SK-N-SH (cell line): ENCODE measurements at regions not wholly inside any gene's neighbourhood (a gene's known extent, or its start where the extent isn't known, plus 50 kb on each side); places are given as distances from the start of the nearest gene placed in this dataset.

Experiments used
- CTCF ChIA-PET: fragments of 300-600, 350-600 bp; formaldehyde crosslinking; extraction: SDS; loops from one replicate; lab custom pipeline; 2021; lab: Yijun Ruan, JAX
- POLR2A ChIA-PET: fragments of 350-600 bp; sonication (Branson Sonifier 250); formaldehyde crosslinking; extraction: SDS; loops from one replicate; lab custom pipeline; 2020; ENCODE audit warnings: antibody characterized with exemption, inconsistent platforms; lab: Yijun Ruan, JAX
- DNase-seq: peaks from one replicate; pipeline ENCODE4 v3.0.0; 2012
- H2AFZ ChIP-seq: fragments of 200-600 bp; sonication (generic); 2 replicates; pipeline ENCODE4 v1.8.1; 2016; ENCODE audit warnings: antibody characterized with exemption, mild to moderate bottlenecking, low read depth
- H3F3A ChIP-seq: fragments of 200-600 bp; sonication (generic); replicated peaks from 2 replicates; pipeline ENCODE3; 2016; ENCODE audit warnings: antibody characterized with exemption, mild to moderate bottlenecking; ENCODE audit not compliant: insufficient read depth
- H3K27ac ChIP-seq, 2 experiments: fragments of 200-500 bp in 1 of 2; fragments of 200-600 bp in 1 of 2; sonication (Bioruptor generic) in 1 of 2; sonication (generic), shearing (Covaris generic) in 1 of 2; 2 replicates each; pipeline versions ENCODE4 v1.5.1 to v1.6.1; 2014 to 2016; ENCODE audit warnings: low read depth in 2 of 2, inconsistent platforms in 1 of 2, low read length in 1 of 2, mild to moderate bottlenecking in 1 of 2, mixed read lengths in 1 of 2
- H3K27me3 ChIP-seq: fragments of 200-600 bp; sonication (generic), shearing (Covaris generic); 2 replicates; pipeline ENCODE4 v1.6.1; 2016; ENCODE audit warnings: mixed run types; ENCODE audit not compliant: insufficient read depth
- H3K36me3 ChIP-seq, 2 experiments: fragments of 200-500 bp in 1 of 2; fragments of 200-600 bp in 1 of 2; sonication (Bioruptor generic) in 1 of 2; sonication (generic) in 1 of 2; replicated peaks in 1 of 2; 2 replicates each; pipeline versions ENCODE3 to v1.5.1; 2014 to 2016; ENCODE audit warnings: low read length in 1 of 2, mild to moderate bottlenecking in 1 of 2; ENCODE audit not compliant: insufficient read depth in 2 of 2, control insufficient read depth in 1 of 2
- H3K4me1 ChIP-seq, 2 experiments: fragments of 200-500 bp in 1 of 2; fragments of 200-600 bp in 1 of 2; sonication (Bioruptor generic) in 1 of 2; sonication (generic), shearing (Covaris generic) in 1 of 2; 2 replicates each; pipeline versions ENCODE4 v1.5.1 to v1.6.1; 2014 to 2016; ENCODE audit warnings: low read depth in 1 of 2, low read length in 1 of 2, mixed run types in 1 of 2; ENCODE audit not compliant: insufficient read depth in 2 of 2, control insufficient read depth in 1 of 2
- H3K4me2 ChIP-seq: fragments of 200-600 bp; sonication (generic), shearing (Covaris generic); 2 replicates; pipeline ENCODE4 v1.6.1; 2017; ENCODE audit warnings: mixed run types
- H3K4me3 ChIP-seq, 2 experiments: fragments of 200-500 bp in 1 of 2; fragments of 200-600 bp in 1 of 2; sonication (Bioruptor generic) in 1 of 2; sonication (generic), shearing (Covaris generic) in 1 of 2; 2 replicates each; pipeline versions ENCODE4 v1.5.1 to v1.8.1; 2014 to 2016; ENCODE audit warnings: low read depth in 2 of 2, inconsistent platforms in 1 of 2, low read length in 1 of 2, mild to moderate bottlenecking in 1 of 2, mixed read lengths in 1 of 2, moderate library complexity in 1 of 2
- H3K79me2 ChIP-seq: fragments of 200-600 bp; sonication (generic); 2 replicates; pipeline ENCODE4 v1.8.1; 2017; ENCODE audit warnings: mild to moderate bottlenecking; ENCODE audit not compliant: insufficient read depth
- H3K9ac ChIP-seq: fragments of 200-600 bp; sonication (generic); 2 replicates; pipeline ENCODE4 v1.6.1; 2017; ENCODE audit warnings: mixed run types
- H3K9me2 ChIP-seq: fragments of 200-600 bp; sonication (generic); 2 replicates; pipeline ENCODE4 v1.6.1; 2017; ENCODE audit warnings: mixed run types
- H3K9me3 ChIP-seq: fragments of 200-600 bp; sonication (generic); 2 replicates; pipeline ENCODE4 v1.6.1; 2017; ENCODE audit warnings: mixed run types, mild to moderate bottlenecking, moderate library complexity
- H4K20me1 ChIP-seq: fragments of 200-600 bp; sonication (generic); 2 replicates; pipeline ENCODE4 v1.6.1; 2017; ENCODE audit warnings: mild to moderate bottlenecking, mixed run types; ENCODE audit not compliant: insufficient read depth
- ELF1 ChIP-seq: IDR thresholded peaks from 2 replicates; pipeline ENCODE4 v1.4.0; 2012
- EP300 ChIP-seq, 2 experiments: IDR thresholded peaks; 2 replicates each; pipeline versions ENCODE4 v1.4.0 to v1.6.1; 2012; ENCODE audit warnings: borderline replicate concordance in 1 of 2, low read depth in 1 of 2, low read length in 1 of 2
- FOSL2 ChIP-seq: IDR thresholded peaks from 2 replicates; pipeline ENCODE4 v1.4.0; 2012; ENCODE audit warnings: low read depth, mild to moderate bottlenecking, moderate library complexity, borderline replicate concordance
- FOXM1 ChIP-seq: IDR thresholded peaks from 2 replicates; pipeline ENCODE4 v1.4.0; 2012; ENCODE audit warnings: low read depth, mild to moderate bottlenecking
- GATA2 ChIP-seq: sonication (generic); formaldehyde crosslinking; IDR thresholded peaks from 2 replicates; pipeline ENCODE4 v1.5.0; 2020; ENCODE audit warnings: mild to moderate bottlenecking, missing genetic modification reagents
- MXI1 ChIP-seq: IDR thresholded peaks from 2 replicates; pipeline ENCODE4 v1.6.1; 2012; ENCODE audit warnings: mild to moderate bottlenecking, low read depth, low read length, improper control_type of control experiment
- NFIC ChIP-seq: IDR thresholded peaks from 2 replicates; pipeline ENCODE4 v1.4.0; 2012; ENCODE audit warnings: borderline replicate concordance
- PBX3 ChIP-seq: IDR thresholded peaks from 2 replicates; pipeline ENCODE4; 2012
- REST ChIP-seq: IDR thresholded peaks from 2 replicates; pipeline ENCODE4 v1.6.1; 2012; ENCODE audit warnings: mild to moderate bottlenecking, low read depth, low read length, moderate library complexity
- RXRA ChIP-seq: IDR thresholded peaks from 2 replicates; pipeline ENCODE4 v1.4.0; 2012; ENCODE audit warnings: low read depth, mild to moderate bottlenecking, borderline replicate concordance
- USF1 ChIP-seq: IDR thresholded peaks from 2 replicates; pipeline ENCODE4 v1.4.0; 2012; ENCODE audit warnings: low read depth, borderline replicate concordance
- YY1 ChIP-seq: IDR thresholded peaks from 2 replicates; pipeline ENCODE4 v1.4.0; 2012; ENCODE audit warnings: low read depth, mild to moderate bottlenecking
- WGBS: methylation state at CpG from one replicate; pipeline ENCODE4 v1.1.6; 2017; ENCODE audit warnings: low lambda C conversion rate; 5-methylcytosine and 5-hydroxymethylcytosine counted together
- TF ChIP-seq, protein P1 (sequence below): IDR thresholded peaks from 2 replicates; pipeline ENCODE4 v1.4.0; 2012; ENCODE audit warnings: low read depth, borderline replicate concordance

- CTCF ChIA-PET, result no interaction called here
- H3K27me3 ChIP-seq, result no peaks in the 10 kb centered on the region
Observed at GRCh38 chr4:163988391-163988790, 493.9 kb downstream of the TMA16 start.

GRCh38 chr4:163988865-163989264 is 494.4 kb downstream of the TMA16 start:
- TF ChIP-seq YY1 (no peak), FOXM1 (no peak), ELF1 (no peak), USF1 (no peak), EP300 (IDR thresholded peaks at IDR 0.05; ENCODE audit: borderline replicate concordance in 1 of 2, low read depth in 1 of 2, low read length in 1 of 2) (no peak), MXI1 (no peak)
- TF ChIP-seq, all 33 proteins: peak for 0
- 20% methylated on average over 6 of the region's 6 CpGs for WGBS
- H4K20me1 ChIP-seq, result no peaks in the 10 kb centered on the region
- H3K4me1 ChIP-seq, result no peaks in the 10 kb centered on the region
- no peak overlapping the region for H2AFZ ChIP-seq
- POLR2A ChIA-PET, result no interaction called here
- H3K27ac ChIP-seq, result no peak overlapping the region
- no peaks in the 10 kb centered on the region for H3K27me3 ChIP-seq
- H3K4me2 ChIP-seq, result no peak overlapping the region
- no peaks in the 10 kb centered on the region; the same call in 1 of the 2 replicates for H3K9me3 ChIP-seq
- H3K79me2 ChIP-seq, result no peaks in the 10 kb centered on the region
- no peak for DNase-seq
- H3F3A ChIP-seq, result no peaks in the 10 kb centered on the region
- H3K4me3 ChIP-seq, result no peak overlapping the region
- H3K9ac ChIP-seq, result no peak overlapping the region
- CTCF ChIA-PET, result no interaction called here
- H3K36me3 ChIP-seq, result no peaks in the 10 kb centered on the region
- H3K9me2 ChIP-seq, result no peaks in the 10 kb centered on the region

More at GRCh38 chr4:163988391-163988790, 493.9 kb downstream of the TMA16 start:
- WGBS, result 5% methylated on average over 5 of the region's 5 CpGs
- Histone ChIP-seq H3F3A (no peaks in the 10 kb centered on the region), H3K27ac (no peak overlapping the region), H3K4me1 (no peaks in the 10 kb centered on the region), H4K20me1 (no peaks in the 10 kb centered on the region), H2AFZ (no peak overlapping the region)
- POLR2A ChIA-PET, result no interaction called here
- TF ChIP-seq RXRA, result no peak
- TF ChIP-seq GATA2 (CRISPR knock-in tag), result no peak
- TF ChIP-seq FOXM1, result no peak
- TF ChIP-seq NFIC, result no peak
- TF ChIP-seq, all 33 proteins: peak for 0
- H3K4me2 ChIP-seq, result no peak overlapping the region
- no peak overlapping the region for H3K9ac ChIP-seq
- H3K9me2 ChIP-seq, result no peaks in the 10 kb centered on the region
- H3K4me3 ChIP-seq, result no peak overlapping the region
- H3K79me2 ChIP-seq, result no peaks in the 10 kb centered on the region
- DNase-seq, result no peak
- no peaks in the 10 kb centered on the region; the same call in 1 of the 2 replicates for H3K9me3 ChIP-seq
- no peaks in the 10 kb centered on the region for H3K36me3 ChIP-seq

DNA sequence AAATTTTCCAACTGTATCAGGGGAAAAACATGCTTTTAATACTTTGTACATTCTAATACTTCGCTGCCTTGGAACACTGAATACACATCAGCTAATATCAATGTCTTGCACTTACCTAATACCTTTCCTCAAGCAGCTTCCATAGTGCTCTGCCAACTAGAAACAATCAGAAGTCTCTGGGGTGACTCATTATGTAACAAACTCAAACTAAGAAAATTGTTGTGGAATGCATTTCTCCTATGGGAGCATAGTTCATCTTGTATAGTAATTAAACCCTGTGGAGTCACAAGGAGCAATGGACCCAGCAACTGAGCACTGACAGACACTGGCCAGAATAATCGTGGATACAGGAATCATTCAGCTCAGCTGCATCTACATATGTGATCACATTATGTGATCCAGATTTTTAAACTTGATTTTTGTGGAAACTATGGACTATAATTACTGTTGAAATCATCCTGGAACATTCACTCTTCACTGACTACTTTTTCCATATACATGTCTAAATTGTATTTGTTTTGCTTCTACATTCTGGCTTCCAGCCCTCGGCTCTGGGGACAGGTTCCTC is 496.9 kb downstream of the TMA16 start:
- no peak for TF ChIP-seq PBX3
- TF ChIP-seq FOSL2, result no peak
- TF ChIP-seq, protein P1, sequence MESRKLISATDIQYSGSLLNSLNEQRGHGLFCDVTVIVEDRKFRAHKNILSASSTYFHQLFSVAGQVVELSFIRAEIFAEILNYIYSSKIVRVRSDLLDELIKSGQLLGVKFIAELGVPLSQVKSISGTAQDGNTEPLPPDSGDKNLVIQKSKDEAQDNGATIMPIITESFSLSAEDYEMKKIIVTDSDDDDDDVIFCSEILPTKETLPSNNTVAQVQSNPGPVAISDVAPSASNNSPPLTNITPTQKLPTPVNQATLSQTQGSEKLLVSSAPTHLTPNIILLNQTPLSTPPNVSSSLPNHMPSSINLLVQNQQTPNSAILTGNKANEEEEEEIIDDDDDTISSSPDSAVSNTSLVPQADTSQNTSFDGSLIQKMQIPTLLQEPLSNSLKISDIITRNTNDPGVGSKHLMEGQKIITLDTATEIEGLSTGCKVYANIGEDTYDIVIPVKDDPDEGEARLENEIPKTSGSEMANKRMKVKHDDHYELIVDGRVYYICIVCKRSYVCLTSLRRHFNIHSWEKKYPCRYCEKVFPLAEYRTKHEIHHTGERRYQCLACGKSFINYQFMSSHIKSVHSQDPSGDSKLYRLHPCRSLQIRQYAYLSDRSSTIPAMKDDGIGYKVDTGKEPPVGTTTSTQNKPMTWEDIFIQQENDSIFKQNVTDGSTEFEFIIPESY, result no peak
- TF ChIP-seq REST, result no peak

More for the DNA sequence above, 496.9 kb downstream of the TMA16 start:
- no peaks in the 10 kb centered on the region for H3K79me2 ChIP-seq
- no peaks in the 10 kb centered on the region for H3K9me2 ChIP-seq
- H4K20me1 ChIP-seq, result no peaks in the 10 kb centered on the region
- no peak overlapping the region for H3K4me3 ChIP-seq
- H3K9me3 ChIP-seq, result no peaks in the 10 kb centered on the region
- H3K4me1 ChIP-seq, result no peaks in the 10 kb centered on the region
- no peaks in the 10 kb centered on the region for H3F3A ChIP-seq
- H2AFZ ChIP-seq, result no peak overlapping the region
- no peak overlapping the region for H3K4me2 ChIP-seq
- ChIA-PET POLR2A (no interaction called here), CTCF (no interaction called here)
- no peak overlapping the region for H3K27ac ChIP-seq
- no peaks in the 10 kb centered on the region for H3K36me3 ChIP-seq
- 5% methylated on average over 3 of the region's 3 CpGs for WGBS
- H3K9ac ChIP-seq, result no peak overlapping the region
- no peaks in the 10 kb centered on the region for H3K27me3 ChIP-seq
- no peak for DNase-seq
